ENCODE measurements at regions not wholly inside any gene's neighbourhood (a gene's known extent, or its start where the extent isn't known, plus 50 kb on each side); places are given as distances from the start of the nearest gene placed in this dataset.
"Not testable (repeated sequence)": the region's sequence is repeated elsewhere in the genome, so short reads cannot be mapped to it uniquely, and the experiment has no call there.

GRCh38 chr4:129971419-129971818 is 875.5 kb downstream of the C4orf33 start:
- Histone ChIP-seq H3K9me3 (ENCODE audit: control insufficient read depth, low read depth, low read length) (peaks cover 3% of the 10 kb centered on the region), H3K36me3 (ENCODE audit: control insufficient read depth, low read depth, low read length) (no peaks in the 10 kb centered on the region), H3K4me3 (ENCODE audit: low read length) (no peak overlapping the region), H3K27ac (ENCODE audit: low read length) (no peak overlapping the region), H3K9ac (ENCODE audit: low read length) (no peak overlapping the region), H3K27me3 (ENCODE audit: control insufficient read depth, insufficient read depth, low read length) (no peaks in the 10 kb centered on the region), H3K4me1 (ENCODE audit: control insufficient read depth, low read depth, low read length) (peaks cover 3% of the 10 kb centered on the region)

- Histone ChIP-seq H3K9ac (ENCODE audit: low read length) (no peak overlapping the region), H3K27me3 (ENCODE audit: control insufficient read depth, insufficient read depth, low read length) (no peaks in the 10 kb centered on the region), H3K4me3 (ENCODE audit: low read length) (no peak overlapping the region), H3K4me1 (ENCODE audit: control insufficient read depth, low read depth, low read length) (peaks cover 3% of the 10 kb centered on the region), H3K36me3 (ENCODE audit: control insufficient read depth, low read depth, low read length) (no peaks in the 10 kb centered on the region), H3K27ac (ENCODE audit: low read length) (no peak overlapping the region), H3K9me3 (ENCODE audit: control insufficient read depth, low read depth, low read length) (peaks cover 3% of the 10 kb centered on the region)
These were observed 876.3 kb downstream of the C4orf33 start for GRCh38 chr4:129972257-129972656.

GRCh38 chr4:129974730-129975129 is 878.8 kb downstream of the C4orf33 start:
- Histone ChIP-seq H3K27me3 (ENCODE audit: control insufficient read depth, insufficient read depth, low read length) (no peaks in the 10 kb centered on the region), H3K4me3 (ENCODE audit: low read length) (no peak overlapping the region), H3K27ac (ENCODE audit: low read length) (no peak overlapping the region), H3K9me3 (ENCODE audit: control insufficient read depth, low read depth, low read length) (peaks cover 3% of the 10 kb centered on the region), H3K9ac (ENCODE audit: low read length) (no peak overlapping the region), H3K36me3 (ENCODE audit: control insufficient read depth, low read depth, low read length) (no peaks in the 10 kb centered on the region), H3K4me1 (ENCODE audit: control insufficient read depth, low read depth, low read length) (peaks cover 3% of the 10 kb centered on the region)

GRCh38 chr4:129978315-129978714 is 882.4 kb downstream of the C4orf33 start:
- H3K27me3 ChIP-seq (ENCODE audit: control insufficient read depth, insufficient read depth, low read length), result no peaks in the 10 kb centered on the region
- H3K9ac ChIP-seq (ENCODE audit: low read length), result no peak overlapping the region
- H3K36me3 ChIP-seq (ENCODE audit: control insufficient read depth, low read depth, low read length), result no peaks in the 10 kb centered on the region
- no peak overlapping the region for H3K27ac ChIP-seq (ENCODE audit: low read length)
- H3K4me3 ChIP-seq (ENCODE audit: low read length), result no peak overlapping the region
- H3K9me3 ChIP-seq (ENCODE audit: control insufficient read depth, low read depth, low read length), result no peaks in the 10 kb centered on the region
- peaks cover under 1% of the 10 kb centered on the region for H3K4me1 ChIP-seq (ENCODE audit: control insufficient read depth, low read depth, low read length)

GRCh38 chr4:129988957-129989356 is 893.0 kb downstream of the C4orf33 start:
- H3K27ac ChIP-seq (ENCODE audit: low read length), result no peak overlapping the region
- no peak overlapping the region for H3K4me3 ChIP-seq (ENCODE audit: low read length)
- H3K27me3 ChIP-seq (ENCODE audit: control insufficient read depth, insufficient read depth, low read length), result no peaks in the 10 kb centered on the region
- no peak overlapping the region for H3K9ac ChIP-seq (ENCODE audit: low read length)
- no peaks in the 10 kb centered on the region for H3K9me3 ChIP-seq (ENCODE audit: control insufficient read depth, low read depth, low read length)
- H3K4me1 ChIP-seq (ENCODE audit: control insufficient read depth, low read depth, low read length), result peaks cover 5% of the 10 kb centered on the region
- H3K36me3 ChIP-seq (ENCODE audit: control insufficient read depth, low read depth, low read length), result no peaks in the 10 kb centered on the region

GRCh38 chr4:129994715-129995114 is 898.8 kb downstream of the C4orf33 start:
- Histone ChIP-seq H3K27me3 (ENCODE audit: control insufficient read depth, insufficient read depth, low read length) (no peaks in the 10 kb centered on the region), H3K36me3 (ENCODE audit: control insufficient read depth, low read depth, low read length) (no peaks in the 10 kb centered on the region), H3K4me3 (ENCODE audit: low read length) (no peak overlapping the region)

GRCh38 chr4:129998436-129999150 is 902.6 kb downstream of the C4orf33 start:
- no peaks in the 10 kb centered on the region for H3K27me3 ChIP-seq (ENCODE audit: control insufficient read depth, insufficient read depth, low read length)
- no peak overlapping the region for H3K27ac ChIP-seq (ENCODE audit: low read length)
- H3K9ac ChIP-seq (ENCODE audit: low read length), result no peak overlapping the region
- H3K4me3 ChIP-seq (ENCODE audit: low read length), result no peak overlapping the region
- H3K36me3 ChIP-seq (ENCODE audit: control insufficient read depth, low read depth, low read length), result no peaks in the 10 kb centered on the region
- H3K9me3 ChIP-seq (ENCODE audit: control insufficient read depth, low read depth, low read length), result peaks cover 2% of the 10 kb centered on the region
- no peaks in the 10 kb centered on the region for H3K4me1 ChIP-seq (ENCODE audit: control insufficient read depth, low read depth, low read length)

More at GRCh38 chr4:129994715-129995114, 898.8 kb downstream of the C4orf33 start:
- Histone ChIP-seq H3K9me3 (ENCODE audit: control insufficient read depth, low read depth, low read length) (no peaks in the 10 kb centered on the region), H3K4me1 (ENCODE audit: control insufficient read depth, low read depth, low read length) (no peaks in the 10 kb centered on the region), H3K27ac (ENCODE audit: low read length) (no peak overlapping the region), H3K9ac (ENCODE audit: low read length) (no peak overlapping the region)

- no peak overlapping the region for H3K27ac ChIP-seq (ENCODE audit: low read length)
- no peaks in the 10 kb centered on the region for H3K4me1 ChIP-seq (ENCODE audit: control insufficient read depth, low read depth, low read length)
- H3K36me3 ChIP-seq (ENCODE audit: control insufficient read depth, low read depth, low read length), result no peaks in the 10 kb centered on the region
- H3K4me3 ChIP-seq (ENCODE audit: low read length), result no peak overlapping the region
- peaks cover 2% of the 10 kb centered on the region for H3K9me3 ChIP-seq (ENCODE audit: control insufficient read depth, low read depth, low read length)
- no peaks in the 10 kb centered on the region for H3K27me3 ChIP-seq (ENCODE audit: control insufficient read depth, insufficient read depth, low read length)
- H3K9ac ChIP-seq (ENCODE audit: low read length), result no peak overlapping the region
These were observed 903.2 kb downstream of the C4orf33 start for GRCh38 chr4:129999156-129999555.

GRCh38 chr4:130008461-130008860 is 912.5 kb downstream of the C4orf33 start:
- H3K4me3 ChIP-seq (ENCODE audit: low read length), result no peak overlapping the region
- H3K4me1 ChIP-seq (ENCODE audit: control insufficient read depth, low read depth, low read length), result no peaks in the 10 kb centered on the region
- H3K36me3 ChIP-seq (ENCODE audit: control insufficient read depth, low read depth, low read length), result no peaks in the 10 kb centered on the region
- H3K27ac ChIP-seq (ENCODE audit: low read length), result no peak overlapping the region
- no peak overlapping the region for H3K9ac ChIP-seq (ENCODE audit: low read length)
- H3K9me3 ChIP-seq (ENCODE audit: control insufficient read depth, low read depth, low read length), result no peaks in the 10 kb centered on the region
- no peaks in the 10 kb centered on the region for H3K27me3 ChIP-seq (ENCODE audit: control insufficient read depth, insufficient read depth, low read length)

GRCh38 chr4:130012806-130013205 is 916.9 kb downstream of the C4orf33 start:
- not testable (repeated sequence) for H3K36me3 ChIP-seq (ENCODE audit: control insufficient read depth, low read depth, low read length); H3K4me3 ChIP-seq (ENCODE audit: low read length); H3K27me3 ChIP-seq (ENCODE audit: control insufficient read depth, insufficient read depth, low read length); H3K9ac ChIP-seq (ENCODE audit: low read length); H3K9me3 ChIP-seq (ENCODE audit: control insufficient read depth, low read depth, low read length); H3K27ac ChIP-seq (ENCODE audit: low read length); H3K4me1 ChIP-seq (ENCODE audit: control insufficient read depth, low read depth, low read length)

GRCh38 chr4:130021706-130022105 is 925.8 kb downstream of the C4orf33 start:
- no peak overlapping the region for H3K27ac ChIP-seq (ENCODE audit: low read length)
- H3K4me3 ChIP-seq (ENCODE audit: low read length), result no peak overlapping the region
- peaks cover 6% of the 10 kb centered on the region for H3K9me3 ChIP-seq (ENCODE audit: control insufficient read depth, low read depth, low read length)
- H3K36me3 ChIP-seq (ENCODE audit: control insufficient read depth, low read depth, low read length), result peaks cover 3% of the 10 kb centered on the region
- H3K4me1 ChIP-seq (ENCODE audit: control insufficient read depth, low read depth, low read length), result peaks cover 39% of the 10 kb centered on the region
- no peaks in the 10 kb centered on the region for H3K27me3 ChIP-seq (ENCODE audit: control insufficient read depth, insufficient read depth, low read length)
- no peak overlapping the region for H3K9ac ChIP-seq (ENCODE audit: low read length)

- no peak overlapping the region for H3K4me3 ChIP-seq (ENCODE audit: low read length)
- H3K36me3 ChIP-seq (ENCODE audit: control insufficient read depth, low read depth, low read length), result peaks cover 3% of the 10 kb centered on the region
- peak overlapping the region; percentile 72 for H3K27ac ChIP-seq (ENCODE audit: low read length)
- H3K9ac ChIP-seq (ENCODE audit: low read length), result peak overlapping the region; percentile 1
- H3K27me3 ChIP-seq (ENCODE audit: control insufficient read depth, insufficient read depth, low read length), result no peaks in the 10 kb centered on the region
- peaks cover 6% of the 10 kb centered on the region for H3K9me3 ChIP-seq (ENCODE audit: control insufficient read depth, low read depth, low read length)
- H3K4me1 ChIP-seq (ENCODE audit: control insufficient read depth, low read depth, low read length), result peaks cover 49% of the 10 kb centered on the region
These were observed 927.1 kb downstream of the C4orf33 start for GRCh38 chr4:130023088-130023487.

Measured in iPS-18a (cell line).